GM21390 (cell line): ENCODE measurements at regions not wholly inside any gene's neighbourhood (a gene's known extent, or its start where the extent isn't known, plus 50 kb on each side); places are given as distances from the start of the nearest gene placed in this dataset.

ENCODE experiments used
- ATAC-seq: cut with Tn5 transposase; IDR thresholded peaks from one replicate; pipeline ENCODE4 v1.9.1; 2021; ENCODE audit not compliant: unreplicated experiment

GRCh38 chr1:90502696-90503095 lies 214.4 kb downstream of the BARHL2 start:
- ATAC-seq: no peak

DNA sequence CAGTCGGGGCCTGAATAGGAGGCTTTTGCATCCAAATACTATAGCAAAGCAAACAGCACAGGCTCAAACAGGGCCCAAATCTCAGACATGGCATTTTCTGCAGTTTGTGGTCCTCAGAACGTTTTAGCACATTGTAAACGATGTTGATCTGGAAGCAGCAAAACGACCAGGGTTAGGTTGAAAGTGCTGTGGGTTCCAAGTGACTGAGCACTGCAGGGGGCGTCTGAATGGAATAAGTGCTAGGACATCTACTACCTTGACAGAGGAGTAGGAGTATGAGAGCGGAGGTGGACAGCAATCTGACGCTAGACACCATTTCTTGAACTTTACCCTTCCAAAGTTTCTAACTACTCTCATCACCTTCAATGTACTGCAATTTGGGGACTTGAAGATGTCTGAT lies 214.9 kb downstream of the BARHL2 start:
- ATAC-seq: no peak

DNA sequence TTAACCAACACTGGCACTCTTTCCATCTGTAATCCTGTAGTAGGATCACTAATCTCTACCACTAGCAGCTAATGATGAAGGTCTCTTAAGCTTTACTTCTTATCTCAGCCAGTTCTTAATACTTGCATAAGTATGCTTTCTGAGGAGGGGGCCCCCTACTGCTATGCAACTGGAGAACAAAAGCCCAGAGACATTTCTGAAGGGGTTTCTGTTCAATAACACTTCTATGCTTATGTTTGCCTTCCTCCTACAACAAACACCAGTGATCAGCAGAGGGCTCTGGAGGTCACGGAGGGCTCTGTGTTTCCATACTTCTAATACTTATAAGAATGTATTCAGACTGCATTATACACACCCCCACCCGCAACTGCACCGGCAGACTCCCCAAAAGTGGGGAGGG lies 215.8 kb downstream of the BARHL2 start:
- no peak for ATAC-seq

DNA sequence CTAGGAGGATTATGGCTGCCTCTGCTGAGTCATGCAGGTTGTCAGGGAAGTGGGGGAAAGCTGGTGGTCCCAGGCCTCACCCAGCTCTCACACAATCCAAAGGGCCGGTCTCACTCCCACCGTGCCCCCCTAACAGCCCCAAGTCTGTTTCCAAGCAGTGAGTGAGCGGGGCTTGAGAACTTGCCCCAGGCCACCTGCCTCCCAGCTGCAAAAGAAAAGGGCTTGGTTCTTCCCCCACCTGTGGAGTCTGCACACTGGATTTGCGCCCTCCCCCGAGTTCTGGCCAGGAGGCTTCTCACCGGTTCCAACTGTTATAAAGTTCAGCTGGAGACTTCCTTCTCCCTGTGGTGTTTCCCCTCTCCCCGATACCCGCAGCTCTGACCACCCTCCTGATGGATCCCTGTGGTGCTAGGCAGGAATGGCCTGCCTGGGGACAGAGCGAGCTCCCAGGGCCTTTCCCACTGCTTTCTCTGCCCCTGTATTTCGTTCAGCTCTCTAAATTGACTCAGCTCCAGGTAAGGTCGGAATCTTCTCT lies 222.3 kb downstream of the BARHL2 start:
- ATAC-seq: no peak

- no peak for ATAC-seq
These were observed 228.7 kb downstream of the BARHL2 start for GRCh38 chr1:90488451-90488850.

- no peak for ATAC-seq
These were observed 230.1 kb downstream of the BARHL2 start for GRCh38 chr1:90486996-90487395.

DNA sequence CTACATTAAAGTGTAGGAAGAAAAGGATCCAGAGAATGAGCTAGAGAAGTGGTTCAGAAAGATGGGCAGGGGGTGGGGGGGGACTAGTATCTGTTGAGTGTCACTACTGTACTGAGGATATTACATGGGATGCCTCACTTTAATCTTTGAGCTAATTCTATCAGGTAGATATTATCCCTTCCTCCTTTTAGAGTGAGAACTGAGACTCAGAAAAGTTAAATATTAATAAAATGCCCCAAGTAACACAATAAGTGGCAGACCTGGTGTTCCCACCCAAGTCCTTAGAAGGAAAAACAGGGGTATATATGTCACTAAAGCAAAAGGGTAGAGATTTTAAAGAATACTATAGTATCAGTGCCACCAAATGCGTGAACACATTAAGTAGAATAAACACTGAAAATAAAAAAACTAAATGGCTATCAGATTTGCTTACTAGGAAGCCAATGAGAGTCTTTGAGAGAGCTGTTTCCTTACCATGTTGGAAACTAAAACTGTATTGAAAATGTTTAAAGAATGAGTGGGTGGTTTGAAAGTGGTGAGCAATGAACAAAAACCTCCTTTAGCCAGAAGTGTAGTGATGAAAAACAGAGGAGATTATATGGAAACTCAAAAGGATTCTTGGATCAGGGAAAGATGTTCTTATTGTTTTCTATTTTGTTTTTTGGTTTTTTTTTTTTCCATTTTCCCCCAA lies 230.8 kb downstream of the BARHL2 start:
- ATAC-seq: no peak

DNA sequence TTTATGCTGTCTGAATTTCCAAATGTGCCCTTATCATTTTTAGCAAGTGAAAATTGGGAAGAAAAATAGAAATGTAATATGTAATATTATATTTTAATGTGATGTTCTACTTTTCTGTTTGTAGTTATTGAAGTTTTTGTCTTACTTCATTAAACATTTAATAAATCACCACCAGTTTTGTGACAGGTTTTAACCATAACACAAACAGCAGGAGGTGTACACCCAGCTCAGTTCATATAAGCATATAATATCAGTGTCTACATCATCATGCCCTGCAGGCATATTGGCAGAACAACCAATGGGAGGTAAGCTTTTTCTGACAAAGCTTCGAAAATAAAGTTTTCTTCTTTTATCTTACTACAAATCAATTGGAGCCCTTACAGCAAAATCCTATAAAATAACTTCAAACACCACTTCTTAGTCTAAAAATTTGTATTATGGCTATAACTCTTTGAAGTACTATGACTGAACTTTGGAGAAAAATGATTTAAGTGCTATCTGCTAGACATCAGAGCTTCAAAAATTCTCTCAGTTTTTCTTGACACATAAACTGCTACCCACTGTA lies 236.7 kb downstream of the BARHL2 start:
- ATAC-seq: no peak

- no peak for ATAC-seq
These were observed 240.1 kb downstream of the BARHL2 start for GRCh38 chr1:90476994-90477393.

- no peak for ATAC-seq
These were observed 240.7 kb downstream of the BARHL2 start for GRCh38 chr1:90476411-90476810.

DNA sequence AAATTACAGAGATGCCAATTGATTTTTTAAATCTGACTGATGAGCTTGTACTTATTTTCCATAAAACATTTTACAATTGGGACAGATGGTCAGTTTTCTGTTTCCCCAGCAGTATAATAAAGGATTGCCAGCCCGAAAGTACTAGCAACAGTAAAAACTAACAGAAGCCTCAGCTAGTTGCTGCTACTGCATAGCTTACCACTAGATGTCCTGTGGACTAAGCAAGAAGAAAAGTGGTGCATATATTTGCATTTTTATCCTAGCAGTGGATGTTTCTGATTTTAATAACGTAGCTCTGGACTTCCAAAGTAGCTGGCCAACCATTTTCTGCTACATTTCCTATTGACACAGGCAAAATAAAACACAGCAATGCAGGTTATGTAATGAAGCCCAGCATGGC lies 241.5 kb downstream of the BARHL2 start:
- no peak for ATAC-seq

DNA sequence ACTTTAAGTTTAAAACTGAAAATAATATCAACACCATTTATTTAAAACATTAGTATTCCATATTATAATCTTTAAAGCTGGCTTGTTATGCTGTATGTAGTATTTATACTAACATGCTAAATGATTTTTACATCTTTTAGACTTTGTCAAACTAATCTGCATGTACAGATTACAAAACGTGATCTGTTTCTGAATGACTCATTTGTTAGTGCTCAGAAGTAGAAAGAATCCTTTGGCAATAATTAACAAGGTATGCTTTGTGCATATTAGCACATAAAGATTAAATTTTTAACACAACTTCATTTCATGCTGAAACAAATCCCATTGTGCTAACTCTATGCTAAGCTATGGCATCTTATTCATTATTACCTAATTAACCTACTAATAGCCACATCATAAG lies 242.4 kb downstream of the BARHL2 start:
- no peak for ATAC-seq

DNA sequence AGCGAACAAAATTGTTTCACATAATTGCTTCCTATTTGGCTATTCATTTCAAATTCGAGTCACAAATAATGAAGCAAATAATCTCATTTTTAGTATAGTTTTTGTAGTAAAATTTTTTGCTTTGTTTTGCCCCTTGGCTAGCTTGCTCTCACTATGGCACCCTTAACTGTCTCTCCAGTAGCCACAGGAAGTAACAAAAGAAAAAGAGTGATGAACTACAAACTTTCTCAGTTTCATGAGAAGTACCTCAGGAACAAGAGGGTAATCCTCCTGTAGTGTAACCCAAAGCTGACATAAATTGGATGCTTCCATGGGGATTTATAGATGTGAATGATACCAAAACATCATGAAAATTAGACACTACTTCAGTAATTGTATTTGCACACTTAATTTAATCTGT lies 242.9 kb downstream of the BARHL2 start:
- no peak for ATAC-seq

GRCh38 chr1:90472775-90473174 lies 244.3 kb downstream of the BARHL2 start:
- ATAC-seq: no peak

DNA sequence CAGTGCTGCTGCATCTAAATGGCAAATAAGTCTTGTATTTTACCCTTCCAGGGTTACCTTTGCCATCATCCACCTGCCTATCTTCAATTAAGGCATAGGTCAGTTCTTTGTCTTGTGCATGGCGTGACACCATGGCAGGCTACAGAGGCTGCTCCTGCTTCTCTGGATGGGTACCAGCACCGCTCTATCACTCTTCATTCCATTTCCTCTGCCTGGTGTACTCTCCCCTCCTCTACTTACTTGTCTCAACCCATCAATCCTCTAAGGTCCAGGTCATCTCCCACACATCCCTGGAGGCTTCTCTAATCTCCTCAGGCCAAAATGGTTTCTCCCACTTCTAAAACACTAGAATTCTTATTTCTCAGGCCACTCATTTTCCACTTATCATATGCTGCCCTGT lies 257.5 kb downstream of the BARHL2 start:
- no peak for ATAC-seq

GRCh38 chr1:90457985-90458384 lies 259.1 kb downstream of the BARHL2 start:
- no peak for ATAC-seq

DNA sequence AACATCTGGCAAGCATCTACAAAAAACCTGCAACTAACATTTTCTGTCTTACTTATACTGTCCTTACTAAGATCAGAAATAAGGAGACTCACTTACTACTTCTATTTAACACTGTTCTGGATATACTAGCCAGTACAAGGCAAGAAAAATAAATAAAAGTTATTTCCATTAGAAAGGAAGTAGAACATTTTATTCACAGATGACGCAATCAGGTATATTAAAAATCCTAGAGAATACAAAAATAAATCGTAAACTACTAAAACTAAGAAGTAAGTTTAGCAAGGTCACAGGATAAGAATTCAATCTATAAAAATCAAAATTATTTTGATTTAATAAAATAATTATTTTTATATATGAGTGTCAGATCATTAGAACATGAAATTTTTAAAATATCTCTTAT lies 264.6 kb downstream of the BARHL2 start:
- no peak for ATAC-seq

DNA sequence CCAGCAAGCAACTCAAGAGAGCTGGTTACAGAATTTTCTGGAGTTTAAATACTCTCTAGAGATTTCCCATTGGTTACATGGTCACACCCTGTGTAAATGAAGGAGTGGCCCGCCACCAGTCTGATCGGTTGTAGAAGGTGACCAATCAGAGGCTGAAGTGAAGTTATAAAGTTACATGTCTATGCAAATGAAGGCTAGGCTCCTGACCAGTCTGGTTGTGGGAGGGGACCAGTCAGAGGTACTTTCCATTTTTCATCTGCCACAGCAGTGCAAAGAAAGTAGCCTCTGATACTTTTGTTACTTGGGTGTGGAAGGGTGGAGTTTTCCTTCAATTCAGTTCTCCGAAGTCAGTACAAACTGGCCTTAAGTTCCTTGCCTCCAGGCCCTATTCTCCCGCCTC lies 273.7 kb downstream of the BARHL2 start:
- ATAC-seq: no peak

- no peak for ATAC-seq
These were observed 281.8 kb downstream of the BARHL2 start for GRCh38 chr1:90435351-90435750.

- ATAC-seq: no peak
These were observed 282.6 kb downstream of the BARHL2 start for GRCh38 chr1:90434460-90434859.

DNA sequence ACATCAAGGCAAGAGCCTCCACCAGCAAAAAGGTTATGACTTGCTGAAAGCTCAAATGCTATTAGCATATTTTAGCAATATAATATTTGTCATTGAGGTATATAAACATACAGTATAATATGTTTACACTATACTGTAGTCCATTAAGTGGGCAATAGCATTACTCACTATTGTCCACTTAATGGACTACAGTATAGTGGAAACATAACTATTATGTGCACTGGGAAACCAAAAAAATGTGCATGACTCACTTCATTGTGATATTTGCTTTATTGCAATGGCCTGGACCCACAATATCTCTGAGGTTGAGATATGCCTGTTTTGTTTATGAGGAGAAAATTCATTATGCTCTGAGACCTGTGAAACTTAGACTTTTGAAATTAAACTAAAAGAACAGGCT lies 300.0 kb downstream of the BARHL2 start:
- ATAC-seq: no peak

GRCh38 chr1:90414201-90414600 lies 302.9 kb downstream of the BARHL2 start:
- ATAC-seq: no peak

DNA sequence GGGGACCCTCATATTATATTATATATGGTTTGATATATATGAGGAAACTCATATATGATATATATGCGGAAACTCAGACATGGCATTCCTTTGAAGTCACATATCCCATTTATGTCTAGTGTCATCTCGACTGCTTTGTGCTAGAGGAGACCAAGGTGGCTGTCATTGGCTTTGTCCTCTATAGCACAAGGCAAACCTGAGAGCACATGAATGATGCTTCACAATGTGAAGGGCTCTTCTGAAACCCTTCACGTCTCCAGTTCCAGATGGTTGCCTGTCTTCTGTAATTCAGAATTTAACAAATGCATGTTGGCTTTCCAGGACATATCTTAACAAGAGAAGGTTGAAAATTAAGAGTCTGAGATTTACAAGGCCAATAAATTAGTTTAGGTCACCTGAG lies 303.6 kb downstream of the BARHL2 start:
- ATAC-seq: no peak
